ENCODE measurements at regions not wholly inside any gene's neighbourhood (a gene's known extent, or its start where the extent isn't known, plus 50 kb on each side); places are given as distances from the start of the nearest gene placed in this dataset.

- no peak for DNase-seq
Measured at GRCh38 chr13:76745261-76746200, 140.7 kb downstream of the KCTD12 start.

DNA sequence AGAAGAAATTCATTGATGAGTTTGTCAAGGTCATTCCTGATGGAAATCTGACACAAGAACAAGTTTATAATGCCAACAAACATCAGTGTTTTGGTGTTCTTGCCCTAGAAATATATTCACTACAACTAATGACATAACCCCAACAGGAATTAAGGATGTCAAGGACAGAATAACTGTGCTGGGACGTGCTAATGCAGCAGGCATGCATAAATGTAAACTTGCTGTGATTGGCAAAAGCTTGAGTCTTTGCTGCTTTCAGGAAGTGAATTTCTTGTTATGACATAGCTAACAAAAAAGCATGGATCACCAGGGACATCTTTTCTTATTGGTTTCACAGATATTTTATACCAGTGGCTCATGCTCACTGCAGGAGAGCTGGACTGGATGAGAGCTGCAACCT, 144.6 kb downstream of the KCTD12 start:
- DNase-seq, result no peak

DNA sequence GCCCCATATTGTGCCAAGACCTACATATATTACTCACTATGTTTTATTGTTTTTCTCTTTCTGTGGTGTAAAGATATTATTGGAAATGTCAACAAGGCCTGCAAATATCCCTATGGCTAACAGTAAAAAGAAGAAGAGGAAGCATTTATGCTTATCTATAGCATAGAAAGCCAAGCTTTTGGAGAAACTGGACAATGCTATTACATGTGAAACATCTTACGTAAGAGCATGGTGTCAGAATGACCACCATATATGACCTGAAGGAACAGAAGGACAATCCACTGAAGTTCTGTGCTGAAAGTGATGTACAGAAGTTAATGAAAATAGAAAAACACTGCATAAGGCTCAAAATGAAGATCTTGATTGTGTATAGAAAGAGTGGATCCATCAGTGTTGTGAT, 145.2 kb downstream of the KCTD12 start:
- no peak for DNase-seq

GRCh38 chr13:76738616-76739015, 147.6 kb downstream of the KCTD12 start:
- no peak for DNase-seq

DNA sequence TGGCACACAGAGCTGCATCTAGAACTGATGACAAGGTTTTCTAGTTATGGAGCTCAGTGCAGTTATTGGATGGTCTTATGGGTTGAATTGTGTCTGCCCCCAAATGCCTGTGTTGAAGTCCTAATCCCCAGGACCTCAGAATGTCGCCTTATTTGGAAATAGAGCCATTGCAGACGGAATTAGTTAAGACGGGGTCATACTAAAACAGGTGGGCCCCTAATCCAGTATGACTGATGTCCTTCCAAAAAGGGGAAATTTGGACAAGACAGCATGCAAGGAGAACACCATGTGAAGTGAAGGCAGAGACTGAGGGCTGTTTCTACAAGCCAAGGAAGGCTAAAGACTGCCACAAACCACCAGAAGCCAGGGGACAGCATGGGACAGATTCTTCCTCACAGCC, 148.7 kb downstream of the KCTD12 start:
- DNase-seq, result no peak

DNA sequence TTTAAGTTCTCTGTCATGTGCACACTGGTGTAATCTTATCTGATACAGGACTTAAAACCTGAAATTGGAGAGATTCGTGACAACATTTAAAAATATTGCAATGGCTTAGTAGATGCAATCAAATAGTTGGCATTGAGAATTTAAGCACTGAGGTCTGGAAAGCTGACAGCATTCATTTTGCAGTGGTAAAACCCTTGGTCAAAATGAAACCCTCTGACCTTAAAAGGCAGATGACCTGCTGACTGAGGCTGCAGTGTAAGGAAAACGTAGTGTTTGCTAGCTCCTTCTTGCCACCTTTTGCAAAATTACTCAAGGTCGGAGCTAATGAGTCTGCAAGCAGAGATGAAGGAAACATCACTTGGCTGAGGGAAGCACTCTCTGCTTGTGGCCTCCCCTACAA, 150.6 kb downstream of the KCTD12 start:
- DNase-seq, result no peak

DNA sequence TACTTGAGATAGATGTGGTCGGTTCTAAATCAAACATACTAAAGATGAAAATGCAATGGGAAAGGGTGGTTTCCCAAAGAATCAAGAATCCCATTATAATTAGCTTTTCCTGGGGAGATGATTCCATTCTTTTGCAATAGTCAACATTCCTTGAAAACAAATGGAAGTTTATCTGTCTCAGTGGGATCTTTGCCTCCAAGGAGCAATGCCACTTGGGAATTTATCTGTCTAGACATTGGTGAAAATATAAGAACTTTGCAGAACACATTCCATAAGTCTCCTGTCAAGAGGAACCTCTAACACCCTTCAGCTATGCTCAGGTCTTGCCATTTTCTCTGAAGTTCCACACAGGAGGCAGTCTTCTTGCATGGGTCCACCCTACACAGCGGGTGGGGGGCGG, 152.5 kb downstream of the KCTD12 start:
- no peak for DNase-seq

- DNase-seq, result no peak
Measured at GRCh38 chr13:76732367-76732766, 153.8 kb downstream of the KCTD12 start.

DNA sequence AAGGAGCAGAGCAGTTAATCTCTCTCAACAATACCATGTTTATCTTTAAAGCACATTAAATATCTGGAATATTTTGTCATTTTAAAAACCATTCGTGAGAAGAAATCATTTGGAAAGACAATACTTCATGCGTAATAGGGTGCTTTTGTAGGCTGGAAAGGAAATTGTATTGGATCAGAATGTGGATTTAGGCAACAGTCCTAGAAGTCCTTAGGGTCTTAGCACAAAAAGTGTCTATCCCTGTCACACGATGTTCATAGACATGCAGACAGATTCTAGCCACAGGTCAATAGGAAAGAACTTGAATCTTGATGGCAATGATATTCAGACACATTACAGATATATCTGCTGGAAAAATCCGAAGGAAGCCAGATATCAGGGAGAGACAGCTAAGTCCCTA, 156.0 kb downstream of the KCTD12 start:
- DNase-seq, result no peak

- no peak for DNase-seq
Measured at GRCh38 chr13:76729691-76730090, 156.5 kb downstream of the KCTD12 start.

- DNase-seq, result no peak
Measured at GRCh38 chr13:76725896-76726295, 160.3 kb downstream of the KCTD12 start.

GRCh38 chr13:76725211-76725610, 161.0 kb downstream of the KCTD12 start:
- DNase-seq, result no peak

- no peak for DNase-seq
Measured at GRCh38 chr13:76724421-76724820, 161.8 kb downstream of the KCTD12 start.

- peak in 2 of 6 experiments; percentile 11 to 22 for DNase-seq
Measured at GRCh38 chr13:76723551-76724232, 162.5 kb downstream of the KCTD12 start.

- no peak for DNase-seq
Measured at GRCh38 chr13:76722782-76723181, 163.4 kb downstream of the KCTD12 start.

DNA sequence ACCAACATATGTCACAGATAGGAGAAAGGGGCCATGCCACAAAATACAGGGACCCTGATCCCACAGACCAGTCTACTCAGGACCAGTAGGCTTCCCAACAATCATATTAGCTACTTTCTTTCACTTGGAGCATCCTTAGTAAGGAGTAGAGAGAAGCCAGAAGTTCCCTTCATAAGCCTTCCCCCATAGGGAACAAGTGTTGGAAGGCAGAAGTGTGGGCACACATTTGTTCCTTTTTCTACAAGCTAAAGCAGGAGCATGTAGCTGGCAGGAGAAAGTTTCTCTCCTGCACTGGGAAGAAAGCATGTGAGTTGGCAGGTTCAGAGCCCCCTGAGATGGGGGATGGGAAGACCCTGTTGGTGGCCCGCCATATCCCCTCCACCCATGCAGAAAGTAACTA, 165.4 kb downstream of the KCTD12 start:
- no peak for DNase-seq

DNA sequence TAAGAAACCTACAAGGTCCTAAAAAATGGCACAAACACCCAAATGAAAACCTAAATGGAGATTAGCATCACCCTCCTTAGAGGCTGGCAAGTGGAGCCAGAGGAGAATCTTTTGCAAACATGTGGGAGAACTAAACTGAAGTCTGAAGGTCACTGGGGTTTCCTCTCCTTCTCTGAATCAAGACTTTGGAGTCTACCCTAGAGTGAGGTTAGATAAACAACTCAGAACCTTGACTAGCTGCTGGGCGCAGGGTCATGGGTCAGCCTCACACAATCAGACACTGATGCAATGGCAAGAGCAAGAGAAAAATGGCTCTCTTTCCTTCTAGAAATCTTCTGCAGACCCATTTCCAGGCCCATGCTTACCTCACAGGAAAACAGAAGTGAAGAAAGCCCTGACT, 165.8 kb downstream of the KCTD12 start:
- no peak for DNase-seq

DNA sequence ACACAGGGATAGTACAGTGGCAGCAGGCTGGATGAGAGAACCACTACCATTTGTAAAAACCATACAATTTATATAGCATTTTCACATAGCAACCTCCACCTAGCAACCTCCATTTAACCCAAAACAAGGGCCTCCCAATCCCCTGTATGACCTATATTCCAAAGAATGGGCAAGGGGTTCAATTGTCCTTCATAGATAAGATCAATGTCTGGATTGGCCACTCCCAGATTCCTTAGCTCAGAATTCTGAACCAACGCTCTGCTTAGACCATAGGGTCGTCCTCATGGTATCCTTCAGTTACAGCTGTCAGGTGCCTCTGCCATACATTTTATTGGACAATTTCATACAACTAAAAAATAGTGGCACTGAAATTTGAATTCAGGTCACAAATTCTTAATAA, 166.2 kb downstream of the KCTD12 start:
- no peak for DNase-seq

- no peak for DNase-seq
Measured at GRCh38 chr13:76717092-76717491, 169.1 kb downstream of the KCTD12 start.

DNA sequence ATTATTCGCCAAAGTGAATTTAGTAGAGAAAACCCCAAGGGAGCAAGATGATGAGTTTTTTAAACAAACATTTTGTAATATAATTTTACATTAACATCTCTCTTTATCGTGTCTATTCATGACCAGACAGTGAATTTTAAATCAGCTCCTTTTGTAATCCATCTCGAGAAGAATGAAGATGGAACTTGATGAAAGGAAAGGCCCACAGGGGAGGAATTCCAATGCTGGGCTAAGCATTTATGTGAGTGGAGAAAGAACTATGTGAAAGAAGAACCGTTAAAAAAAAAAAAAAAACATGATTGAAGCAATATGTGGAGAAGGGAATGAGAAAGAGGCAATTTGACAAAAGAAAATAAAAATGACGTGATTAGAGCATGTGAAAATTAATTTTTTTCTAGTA, 170.6 kb downstream of the KCTD12 start:
- DNase-seq, result no peak

DNA sequence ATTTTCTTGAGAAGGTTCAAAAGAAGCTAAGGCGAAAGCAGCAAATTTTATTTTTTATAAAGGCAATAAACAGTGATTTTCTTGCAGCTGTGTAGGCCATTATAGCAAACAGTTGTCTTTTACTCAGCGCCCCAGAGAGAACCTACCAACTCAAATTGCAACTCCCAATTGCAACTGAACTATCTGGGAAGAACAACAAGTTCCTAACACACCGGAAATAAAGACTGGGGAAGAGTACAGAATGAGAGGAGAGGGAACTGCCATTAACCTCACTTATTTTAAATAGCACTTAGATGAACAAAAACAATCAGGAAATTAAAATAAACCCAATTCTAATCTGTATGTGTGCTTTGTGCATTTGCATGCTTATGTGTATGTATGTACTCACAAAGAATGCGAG, 171.1 kb downstream of the KCTD12 start:
- no peak for DNase-seq

DNA sequence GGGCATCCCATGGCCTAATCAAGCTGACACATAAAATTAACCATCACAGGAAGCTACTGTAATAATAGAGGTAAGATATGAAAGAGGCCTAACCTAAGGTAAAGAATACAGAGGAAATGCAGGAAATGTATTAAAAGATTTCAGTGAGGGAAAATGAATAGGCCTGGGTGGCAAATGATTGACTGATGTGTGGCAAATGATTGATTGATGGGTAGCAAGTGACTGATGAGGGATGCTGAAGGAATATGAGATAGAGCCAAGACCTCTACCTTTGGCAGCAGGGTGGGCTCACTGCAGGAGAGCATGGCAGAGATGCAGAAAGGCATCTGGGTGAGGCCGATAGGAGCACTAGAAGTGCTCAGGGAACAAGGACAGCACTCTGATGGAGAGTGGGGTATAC, 172.9 kb downstream of the KCTD12 start:
- no peak for DNase-seq

- no peak for DNase-seq
Measured at GRCh38 chr13:76711550-76712182, 174.5 kb downstream of the KCTD12 start.

DNA sequence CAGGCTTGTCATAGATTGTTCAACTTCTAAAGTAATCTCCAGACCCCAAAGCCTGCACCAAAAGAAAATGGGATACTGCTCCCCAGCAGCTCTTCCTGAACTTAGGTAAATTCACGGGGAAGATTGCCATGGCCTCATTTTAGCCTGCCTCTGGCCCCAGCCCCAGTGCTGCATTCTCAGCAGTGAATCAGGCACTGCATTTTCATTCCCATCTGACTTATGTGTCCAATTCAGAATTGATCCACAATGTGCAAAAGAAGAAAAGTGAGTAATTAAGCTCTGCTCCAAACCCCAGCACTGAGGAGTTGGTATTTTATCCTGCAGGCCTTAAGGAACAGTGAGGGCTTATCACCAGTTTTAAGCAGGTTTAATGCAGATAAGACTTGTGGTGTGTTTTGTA, 176.4 kb downstream of the KCTD12 start:
- DNase-seq, result no peak
